NB4 (cell line): ENCODE measurements at regions not wholly inside any gene's neighbourhood (a gene's known extent, or its start where the extent isn't known, plus 50 kb on each side); places are given as distances from the start of the nearest gene placed in this dataset.

Experiments used
- DNase-seq: peaks from one replicate; pipeline ENCODE4 v3.0.0; 2010; ENCODE audit warnings: low read depth
- H3K4me3 ChIP-seq: one replicate; pipeline ENCODE4 v1.5.1; 2011; ENCODE audit warnings: mild to moderate bottlenecking, low read depth, low read length, moderate library complexity
- CTCF ChIP-seq: IDR thresholded peaks from one replicate; pipeline ENCODE4 v1.5.1; 2012; ENCODE audit warnings: low read depth, low read length
- MAX ChIP-seq: IDR thresholded peaks from 2 replicates; pipeline ENCODE4 v1.6.1; 2011; ENCODE audit warnings: low read depth, low read length
- MYC ChIP-seq: IDR thresholded peaks from 2 replicates; pipeline ENCODE4 v1.6.1; 2011; ENCODE audit warnings: low read depth, low read length
- POLR2A ChIP-seq: IDR thresholded peaks from 2 replicates; pipeline ENCODE4 v1.6.1; 2011; ENCODE audit warnings: mild to moderate bottlenecking; ENCODE audit not compliant: insufficient read length; ENCODE audit errors: extremely low read depth

GRCh38 chr18:55920063-55920462 is 332.1 kb upstream of the TCF4 start:
- no peak for TF ChIP-seq CTCF
- TF ChIP-seq POLR2A = no peak
- TF ChIP-seq MAX = no peak
- TF ChIP-seq MYC = no peak
- no peak for DNase-seq
- H3K4me3 ChIP-seq = no peak overlapping the region

GRCh38 chr18:55918444-55918843 is 330.5 kb upstream of the TCF4 start:
- no peak overlapping the region for H3K4me3 ChIP-seq
- TF ChIP-seq MAX (no peak), POLR2A (no peak), CTCF (no peak), MYC (no peak)

GRCh38 chr18:55912919-55913318 is 324.9 kb upstream of the TCF4 start:
- no peak for DNase-seq
- TF ChIP-seq MYC = no peak
- no peak for TF ChIP-seq CTCF
- no peak for TF ChIP-seq POLR2A

More at GRCh38 chr18:55918444-55918843, 330.5 kb upstream of the TCF4 start:
- no peak for DNase-seq

GRCh38 chr18:55912071-55912470 is 324.1 kb upstream of the TCF4 start:
- H3K4me3 ChIP-seq = no peak overlapping the region
- DNase-seq = no peak
- TF ChIP-seq CTCF = no peak
- TF ChIP-seq MAX = no peak
- no peak for TF ChIP-seq POLR2A
- TF ChIP-seq MYC = no peak

More at GRCh38 chr18:55912919-55913318, 324.9 kb upstream of the TCF4 start:
- no peak overlapping the region for H3K4me3 ChIP-seq

GRCh38 chr18:55910296-55910695 is 322.3 kb upstream of the TCF4 start:
- no peak for DNase-seq
- TF ChIP-seq POLR2A (no peak), MAX (no peak), CTCF (no peak), MYC (no peak)
- H3K4me3 ChIP-seq = no peak overlapping the region

- no peak for DNase-seq
- TF ChIP-seq MYC (no peak), POLR2A (no peak), MAX (no peak), CTCF (no peak)
- no peak overlapping the region for H3K4me3 ChIP-seq
These were observed 320.9 kb upstream of the TCF4 start for GRCh38 chr18:55908901-55909366.
